SK-N-SH (cell line): ENCODE measurements at regions not wholly inside any gene's neighbourhood (a gene's known extent, or its start where the extent isn't known, plus 50 kb on each side); places are given as distances from the start of the nearest gene placed in this dataset.

ENCODE experiments used
- CTCF ChIA-PET: fragments of 300-600, 350-600 bp; formaldehyde crosslinking; extraction: SDS; loops from one replicate; lab custom pipeline; 2021; lab: Yijun Ruan, JAX
- POLR2A ChIA-PET: fragments of 350-600 bp; sonication (Branson Sonifier 250); formaldehyde crosslinking; extraction: SDS; loops from one replicate; lab custom pipeline; 2020; ENCODE audit warnings: antibody characterized with exemption, inconsistent platforms; lab: Yijun Ruan, JAX
- DNase-seq: peaks from one replicate; pipeline ENCODE4 v3.0.0; 2012
- H2AFZ ChIP-seq: fragments of 200-600 bp; sonication (generic); 2 replicates; pipeline ENCODE4 v1.8.1; 2016; ENCODE audit warnings: antibody characterized with exemption, mild to moderate bottlenecking, low read depth
- H3F3A ChIP-seq: fragments of 200-600 bp; sonication (generic); replicated peaks from 2 replicates; pipeline ENCODE3; 2016; ENCODE audit warnings: antibody characterized with exemption, mild to moderate bottlenecking; ENCODE audit not compliant: insufficient read depth
- H3K27ac ChIP-seq, 2 experiments: fragments of 200-500 bp in 1 of 2; fragments of 200-600 bp in 1 of 2; sonication (Bioruptor generic) in 1 of 2; sonication (generic), shearing (Covaris generic) in 1 of 2; 2 replicates each; pipeline versions ENCODE4 v1.5.1 to v1.6.1; 2014 to 2016; ENCODE audit warnings: low read depth in 2 of 2, inconsistent platforms in 1 of 2, low read length in 1 of 2, mild to moderate bottlenecking in 1 of 2, mixed read lengths in 1 of 2
- H3K27me3 ChIP-seq: fragments of 200-600 bp; sonication (generic), shearing (Covaris generic); 2 replicates; pipeline ENCODE4 v1.6.1; 2016; ENCODE audit warnings: mixed run types; ENCODE audit not compliant: insufficient read depth
- H3K36me3 ChIP-seq, 2 experiments: fragments of 200-500 bp in 1 of 2; fragments of 200-600 bp in 1 of 2; sonication (Bioruptor generic) in 1 of 2; sonication (generic) in 1 of 2; replicated peaks in 1 of 2; 2 replicates each; pipeline versions ENCODE3 to v1.5.1; 2014 to 2016; ENCODE audit warnings: low read length in 1 of 2, mild to moderate bottlenecking in 1 of 2; ENCODE audit not compliant: insufficient read depth in 2 of 2, control insufficient read depth in 1 of 2
- H3K4me1 ChIP-seq, 2 experiments: fragments of 200-500 bp in 1 of 2; fragments of 200-600 bp in 1 of 2; sonication (Bioruptor generic) in 1 of 2; sonication (generic), shearing (Covaris generic) in 1 of 2; 2 replicates each; pipeline versions ENCODE4 v1.5.1 to v1.6.1; 2014 to 2016; ENCODE audit warnings: low read depth in 1 of 2, low read length in 1 of 2, mixed run types in 1 of 2; ENCODE audit not compliant: insufficient read depth in 2 of 2, control insufficient read depth in 1 of 2
- H3K4me2 ChIP-seq: fragments of 200-600 bp; sonication (generic), shearing (Covaris generic); 2 replicates; pipeline ENCODE4 v1.6.1; 2017; ENCODE audit warnings: mixed run types
- H3K4me3 ChIP-seq, 2 experiments: fragments of 200-500 bp in 1 of 2; fragments of 200-600 bp in 1 of 2; sonication (Bioruptor generic) in 1 of 2; sonication (generic), shearing (Covaris generic) in 1 of 2; 2 replicates each; pipeline versions ENCODE4 v1.5.1 to v1.8.1; 2014 to 2016; ENCODE audit warnings: low read depth in 2 of 2, inconsistent platforms in 1 of 2, low read length in 1 of 2, mild to moderate bottlenecking in 1 of 2, mixed read lengths in 1 of 2, moderate library complexity in 1 of 2
- H3K79me2 ChIP-seq: fragments of 200-600 bp; sonication (generic); 2 replicates; pipeline ENCODE4 v1.8.1; 2017; ENCODE audit warnings: mild to moderate bottlenecking; ENCODE audit not compliant: insufficient read depth
- H3K9ac ChIP-seq: fragments of 200-600 bp; sonication (generic); 2 replicates; pipeline ENCODE4 v1.6.1; 2017; ENCODE audit warnings: mixed run types
- H3K9me2 ChIP-seq: fragments of 200-600 bp; sonication (generic); 2 replicates; pipeline ENCODE4 v1.6.1; 2017; ENCODE audit warnings: mixed run types
- H3K9me3 ChIP-seq: fragments of 200-600 bp; sonication (generic); 2 replicates; pipeline ENCODE4 v1.6.1; 2017; ENCODE audit warnings: mixed run types, mild to moderate bottlenecking, moderate library complexity
- H4K20me1 ChIP-seq: fragments of 200-600 bp; sonication (generic); 2 replicates; pipeline ENCODE4 v1.6.1; 2017; ENCODE audit warnings: mild to moderate bottlenecking, mixed run types; ENCODE audit not compliant: insufficient read depth
- CTCF ChIP-seq: fragments of 200-600 bp; sonication (generic); IDR thresholded peaks from 2 replicates; pipeline ENCODE4 v1.6.1; 2017; ENCODE audit warnings: antibody characterized with exemption, mild to moderate bottlenecking, moderate library complexity
- GABPA ChIP-seq: IDR thresholded peaks from 2 replicates; pipeline ENCODE4 v1.4.0; 2012; ENCODE audit warnings: low read depth, mild to moderate bottlenecking
- RAD21 ChIP-seq: IDR thresholded peaks from 2 replicates; pipeline ENCODE4 v1.6.1; 2012; ENCODE audit warnings: mild to moderate bottlenecking, low read length
- WGBS: methylation state at CpG from one replicate; pipeline ENCODE4 v1.1.6; 2017; ENCODE audit warnings: low lambda C conversion rate; 5-methylcytosine and 5-hydroxymethylcytosine counted together

GRCh38 chr10:127679642-127680255, 57.2 kb upstream of the FOXI2 start:
- no peak overlapping the region for H3K4me2 ChIP-seq
- H3K27ac ChIP-seq = no peak overlapping the region
- no peaks in the 10 kb centered on the region for H3K27me3 ChIP-seq
- H3K9ac ChIP-seq = no peak overlapping the region
- ChIA-PET CTCF (interaction anchor here (0.7 to 2.6 kb wide), 6 partner anchors 9 to 389 kb away, joined by 3 to 19 read pairs (median 4); no protein-coding TSS in a partner anchor), POLR2A (no interaction called here)
- WGBS = 25% methylated on average over 3 of the region's 3 CpGs
- H3K36me3 ChIP-seq = no peaks in the 10 kb centered on the region
- H3K9me3 ChIP-seq = no peaks in the 10 kb centered on the region
- H3K79me2 ChIP-seq = no peaks in the 10 kb centered on the region
- no peak for DNase-seq
- no peak overlapping the region for H2AFZ ChIP-seq
- no peaks in the 10 kb centered on the region for H4K20me1 ChIP-seq
- TF ChIP-seq RAD21 (peak; percentile 36), GABPA (no peak), CTCF (peak; percentile 33)
- H3F3A ChIP-seq = no peaks in the 10 kb centered on the region
- H3K9me2 ChIP-seq = peaks cover 6% of the 10 kb centered on the region; the same call in 1 of the 2 replicates
- H3K4me1 ChIP-seq = no peaks in the 10 kb centered on the region
- no peak overlapping the region for H3K4me3 ChIP-seq
